ENCODE measurements at regions not wholly inside any gene's neighbourhood (a gene's known extent, or its start where the extent isn't known, plus 50 kb on each side); places are given as distances from the start of the nearest gene placed in this dataset.

DNA sequence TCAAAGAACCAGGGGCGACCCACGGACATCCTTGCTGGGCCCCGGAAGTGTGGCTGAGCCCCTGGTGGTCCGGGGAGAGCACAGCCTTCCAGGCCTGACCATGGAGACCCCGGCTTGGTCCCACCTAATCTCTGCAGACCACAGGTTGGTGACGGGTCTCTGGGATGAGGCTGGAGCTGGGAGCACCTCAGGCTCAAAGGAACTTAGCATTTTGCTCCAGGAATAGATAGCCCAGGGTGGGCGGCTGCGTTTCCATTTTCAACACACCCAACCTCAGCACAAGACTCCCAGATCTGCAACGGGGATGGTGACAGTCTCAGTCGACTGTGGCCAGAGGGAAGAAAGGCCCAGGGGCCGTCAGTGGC lies 58.5 kb downstream of the FOXL3 start:
- Histone ChIP-seq H3K9ac (ENCODE audit: low read length) (no peak overlapping the region), H4K20me1 (ENCODE audit: insufficient read depth, low read length) (no peaks in the 10 kb centered on the region), H2AFZ (ENCODE audit: low read length) (no peak overlapping the region), H3K4me2 (ENCODE audit: low read depth, low read length) (no peak overlapping the region), H3K36me3 (replicated peaks; ENCODE audit: insufficient read depth, low read length) (no peaks in the 10 kb centered on the region), H3K27me3 (replicated peaks; ENCODE audit: insufficient read depth, low read length) (no peaks in the 10 kb centered on the region), H3K79me2 (ENCODE audit: low read length) (no peaks in the 10 kb centered on the region), H3K9me3 (replicated peaks; ENCODE audit: insufficient read depth, low read length) (no peaks in the 10 kb centered on the region), H3K9me2 (replicated peaks; ENCODE audit: insufficient read depth, low read length) (no peaks in the 10 kb centered on the region), H3K4me1 (ENCODE audit: low read length) (no peaks in the 10 kb centered on the region), H3K4me3 (ENCODE audit: low read length) (no peak overlapping the region), H3F3A (ENCODE audit: insufficient read depth, low read length) (no peaks in the 10 kb centered on the region), H3K27ac (ENCODE audit: low read length) (no peak overlapping the region)
- no peak for DNase-seq
- TF ChIP-seq, protein P1, sequence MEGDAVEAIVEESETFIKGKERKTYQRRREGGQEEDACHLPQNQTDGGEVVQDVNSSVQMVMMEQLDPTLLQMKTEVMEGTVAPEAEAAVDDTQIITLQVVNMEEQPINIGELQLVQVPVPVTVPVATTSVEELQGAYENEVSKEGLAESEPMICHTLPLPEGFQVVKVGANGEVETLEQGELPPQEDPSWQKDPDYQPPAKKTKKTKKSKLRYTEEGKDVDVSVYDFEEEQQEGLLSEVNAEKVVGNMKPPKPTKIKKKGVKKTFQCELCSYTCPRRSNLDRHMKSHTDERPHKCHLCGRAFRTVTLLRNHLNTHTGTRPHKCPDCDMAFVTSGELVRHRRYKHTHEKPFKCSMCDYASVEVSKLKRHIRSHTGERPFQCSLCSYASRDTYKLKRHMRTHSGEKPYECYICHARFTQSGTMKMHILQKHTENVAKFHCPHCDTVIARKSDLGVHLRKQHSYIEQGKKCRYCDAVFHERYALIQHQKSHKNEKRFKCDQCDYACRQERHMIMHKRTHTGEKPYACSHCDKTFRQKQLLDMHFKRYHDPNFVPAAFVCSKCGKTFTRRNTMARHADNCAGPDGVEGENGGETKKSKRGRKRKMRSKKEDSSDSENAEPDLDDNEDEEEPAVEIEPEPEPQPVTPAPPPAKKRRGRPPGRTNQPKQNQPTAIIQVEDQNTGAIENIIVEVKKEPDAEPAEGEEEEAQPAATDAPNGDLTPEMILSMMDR (IDR thresholded peaks at IDR 0.05; ENCODE audit: low read length) = no peak
- no peak for TF ChIP-seq EZH2 (optimal IDR thresholded peaks at IDR 0.05; ENCODE audit: low read depth, low read length)
- TF ChIP-seq EZH2phosphoT487 (IDR thresholded peaks at IDR 0.05; ENCODE audit: low read length) = no peak

DNA sequence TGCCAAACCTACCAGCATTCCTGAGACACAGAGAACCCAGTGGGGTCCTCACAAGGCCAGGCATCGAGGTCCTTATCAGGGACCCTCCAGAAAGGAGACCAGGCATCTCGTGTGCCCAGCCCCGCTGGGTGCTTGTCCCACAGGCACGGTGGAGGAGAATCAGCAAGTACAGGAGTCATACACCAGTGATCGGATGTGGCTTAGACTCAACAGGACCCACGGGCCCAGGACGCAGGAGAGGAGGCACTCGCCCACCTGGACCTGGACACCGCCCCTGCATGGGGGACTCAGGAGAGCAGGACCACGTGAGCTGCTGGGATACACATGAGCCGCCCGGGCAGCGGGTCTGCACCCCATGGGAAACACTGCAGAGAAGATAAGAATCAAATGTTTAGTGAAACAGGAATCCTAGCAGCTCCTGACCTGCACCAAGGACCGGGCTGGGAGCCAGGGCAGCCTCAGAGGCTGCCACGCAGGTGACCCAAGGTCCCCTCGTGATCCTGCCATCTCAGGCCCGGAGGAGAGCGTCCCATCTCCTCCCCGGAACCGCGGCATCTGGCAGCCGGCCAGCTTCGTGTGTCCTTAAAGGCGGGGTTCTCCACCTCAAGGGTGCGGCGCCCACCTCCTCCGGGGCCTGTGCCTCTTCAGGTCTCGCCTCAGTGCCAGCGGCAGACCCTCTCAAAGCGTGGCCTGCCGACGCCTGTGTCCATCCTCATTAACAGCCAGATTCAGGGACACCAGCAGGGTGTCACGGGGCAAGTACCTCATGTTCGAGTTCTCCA lies 59.2 kb downstream of the FOXL3 start:
- Histone ChIP-seq H4K20me1 (ENCODE audit: insufficient read depth, low read length) (no peaks in the 10 kb centered on the region), H3K27me3 (replicated peaks; ENCODE audit: insufficient read depth, low read length) (no peaks in the 10 kb centered on the region), H3K9me3 (replicated peaks; ENCODE audit: insufficient read depth, low read length) (no peaks in the 10 kb centered on the region), H3K79me2 (ENCODE audit: low read length) (no peaks in the 10 kb centered on the region), H2AFZ (ENCODE audit: low read length) (no peak overlapping the region), H3F3A (ENCODE audit: insufficient read depth, low read length) (no peaks in the 10 kb centered on the region), H3K4me2 (ENCODE audit: low read depth, low read length) (no peak overlapping the region), H3K36me3 (replicated peaks; ENCODE audit: insufficient read depth, low read length) (no peaks in the 10 kb centered on the region), H3K9ac (ENCODE audit: low read length) (no peak overlapping the region), H3K27ac (ENCODE audit: low read length) (no peak overlapping the region), H3K4me3 (ENCODE audit: low read length) (no peak overlapping the region), H3K4me1 (ENCODE audit: low read length) (no peaks in the 10 kb centered on the region), H3K9me2 (replicated peaks; ENCODE audit: insufficient read depth, low read length) (no peaks in the 10 kb centered on the region)
- no peak for DNase-seq
- TF ChIP-seq EZH2phosphoT487 (IDR thresholded peaks at IDR 0.05; ENCODE audit: low read length) (no peak), EZH2 (optimal IDR thresholded peaks at IDR 0.05; ENCODE audit: low read depth, low read length) (no peak)
- TF ChIP-seq, protein P1 (IDR thresholded peaks at IDR 0.05; ENCODE audit: low read length) = no peak

DNA sequence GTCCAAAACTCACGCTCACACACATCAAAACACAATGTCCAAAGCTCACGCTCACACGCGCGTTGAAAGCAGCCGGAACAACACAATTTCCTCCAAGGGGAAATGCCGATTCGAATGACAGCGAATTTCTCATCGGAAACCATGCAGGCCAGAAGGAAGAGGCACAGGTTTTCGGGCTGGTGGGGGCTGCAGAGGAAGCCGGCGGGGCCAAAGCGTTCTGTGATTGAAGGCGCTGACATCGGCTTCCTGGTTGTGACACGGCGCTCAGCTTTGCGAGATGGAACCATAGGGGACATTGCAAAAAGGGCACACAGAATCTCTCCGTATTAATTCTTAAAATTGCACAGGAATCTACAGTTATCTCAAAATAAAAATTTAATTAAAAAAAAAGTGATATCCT lies 61.3 kb downstream of the FOXL3 start:
- Histone ChIP-seq H3K4me3 (ENCODE audit: low read length) (no peak overlapping the region), H3K27ac (ENCODE audit: low read length) (no peak overlapping the region), H3K4me2 (ENCODE audit: low read depth, low read length) (no peak overlapping the region), H3K9me2 (replicated peaks; ENCODE audit: insufficient read depth, low read length) (no peaks in the 10 kb centered on the region), H3K27me3 (replicated peaks; ENCODE audit: insufficient read depth, low read length) (no peaks in the 10 kb centered on the region), H3F3A (ENCODE audit: insufficient read depth, low read length) (no peaks in the 10 kb centered on the region), H4K20me1 (ENCODE audit: insufficient read depth, low read length) (no peaks in the 10 kb centered on the region), H2AFZ (ENCODE audit: low read length) (no peak overlapping the region), H3K4me1 (ENCODE audit: low read length) (no peaks in the 10 kb centered on the region), H3K79me2 (ENCODE audit: low read length) (no peaks in the 10 kb centered on the region), H3K9ac (ENCODE audit: low read length) (no peak overlapping the region), H3K36me3 (replicated peaks; ENCODE audit: insufficient read depth, low read length) (no peaks in the 10 kb centered on the region), H3K9me3 (replicated peaks; ENCODE audit: insufficient read depth, low read length) (no peaks in the 10 kb centered on the region)
- no peak for DNase-seq
- TF ChIP-seq EZH2phosphoT487 (IDR thresholded peaks at IDR 0.05; ENCODE audit: low read length) = no peak
- TF ChIP-seq, protein P1 (IDR thresholded peaks at IDR 0.05; ENCODE audit: low read length) = no peak
- no peak for TF ChIP-seq EZH2 (optimal IDR thresholded peaks at IDR 0.05; ENCODE audit: low read depth, low read length)
